ENCODE measurements at regions not wholly inside any gene's neighbourhood (a gene's known extent, or its start where the extent isn't known, plus 50 kb on each side); places are given as distances from the start of the nearest gene placed in this dataset.

- TF ChIP-seq ZBTB33 (IDR thresholded peaks at IDR 0.05) (no peak), TAF1 (conservative IDR thresholded peaks at IDR 0.05) (no peak), SP1 (IDR thresholded peaks at IDR 0.05) (no peak)
These were observed 308.7 kb upstream of the ATP2B1 start (continued) for GRCh38 chr12:90017316-90017715.

- no peak for DNase-seq (ENCODE audit: low spot score)
- H3K9ac ChIP-seq (ENCODE audit: low read depth in 1 of 2, low read length in 2 of 2), result no peak overlapping the region
- H3K27ac ChIP-seq (ENCODE audit: low read depth in 1 of 2, low read length in 2 of 2), result no peak overlapping the region
- H3K9me3 ChIP-seq (ENCODE audit: control insufficient read depth in 4 of 4, low read length in 3 of 4), result no peaks in the 10 kb centered on the region
- TF ChIP-seq FOXA2 (IDR thresholded peaks at IDR 0.05) (no peak), EGR1 (IDR thresholded peaks at IDR 0.05; ENCODE audit: low read depth in 2 of 2) (no peak), ZBTB33 (IDR thresholded peaks at IDR 0.05) (no peak)
- 63% methylated on average over 1 of the region's 1 CpG for WGBS
- no peaks in the 10 kb centered on the region for H3K4me1 ChIP-seq (ENCODE audit: control insufficient read depth in 4 of 4, insufficient read depth in 4 of 4, low read length in 3 of 4)
- no peaks in the 10 kb centered on the region for H3K27me3 ChIP-seq (ENCODE audit: control insufficient read depth in 4 of 4, insufficient read depth in 4 of 4, low read length in 3 of 4)
- no peaks in the 10 kb centered on the region for H3K36me3 ChIP-seq (ENCODE audit: control insufficient read depth in 4 of 4, insufficient read depth in 3 of 4, low read depth in 1 of 4, low read length in 3 of 4)
- no peak overlapping the region for H3K4me3 ChIP-seq (ENCODE audit: low read depth in 1 of 3, low read length in 3 of 3)
These were observed 306.6 kb upstream of the ATP2B1 start for GRCh38 chr12:90015228-90015627.

DNA sequence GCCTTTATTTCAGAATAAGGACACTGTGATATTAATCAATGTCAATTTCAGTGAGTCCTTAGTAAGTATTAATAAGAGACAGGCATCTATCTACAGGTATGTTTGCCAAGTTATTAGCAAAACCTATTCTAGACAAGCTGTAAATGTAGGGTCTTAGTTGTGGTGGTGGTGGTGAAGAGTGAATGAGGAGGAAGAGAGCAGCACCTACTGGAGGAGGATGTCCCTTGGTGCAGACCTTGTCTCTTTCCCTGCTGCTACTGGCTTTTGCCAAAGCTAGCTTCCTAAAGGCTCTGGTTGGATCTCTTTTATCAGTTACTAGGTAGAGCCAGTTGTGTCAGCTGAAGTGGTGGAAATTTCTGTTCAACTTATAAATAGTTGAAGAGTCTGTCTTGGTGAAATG lies 304.8 kb upstream of the ATP2B1 start:
- H3K9ac ChIP-seq (ENCODE audit: low read depth in 1 of 2, low read length in 2 of 2), result no peak overlapping the region
- H3K4me3 ChIP-seq (ENCODE audit: low read depth in 1 of 3, low read length in 3 of 3), result no peak overlapping the region
- TF ChIP-seq EGR1 (IDR thresholded peaks at IDR 0.05; ENCODE audit: low read depth in 2 of 2) (no peak), RAD21 (IDR thresholded peaks at IDR 0.05) (peak; percentile 37 to 49), FOXA1 (IDR thresholded peaks at IDR 0.05) (no peak)
- H3K4me1 ChIP-seq (ENCODE audit: control insufficient read depth in 4 of 4, insufficient read depth in 4 of 4, low read length in 3 of 4), result no peaks in the 10 kb centered on the region
- no peak overlapping the region for H3K27ac ChIP-seq (ENCODE audit: low read depth in 1 of 2, low read length in 2 of 2)
- DNase-seq (ENCODE audit: low spot score), result no peak
- no peaks in the 10 kb centered on the region for H3K9me3 ChIP-seq (ENCODE audit: control insufficient read depth in 4 of 4, low read length in 3 of 4)
- no peaks in the 10 kb centered on the region for H3K27me3 ChIP-seq (ENCODE audit: control insufficient read depth in 4 of 4, insufficient read depth in 4 of 4, low read length in 3 of 4)
- H3K36me3 ChIP-seq (ENCODE audit: control insufficient read depth in 4 of 4, insufficient read depth in 3 of 4, low read depth in 1 of 4, low read length in 3 of 4), result no peaks in the 10 kb centered on the region

GRCh38 chr12:90010089-90010488 lies 301.5 kb upstream of the ATP2B1 start:
- no peaks in the 10 kb centered on the region for H3K36me3 ChIP-seq (ENCODE audit: control insufficient read depth in 4 of 4, insufficient read depth in 3 of 4, low read depth in 1 of 4, low read length in 3 of 4)
- WGBS, result 93% methylated on average over 3 of the region's 3 CpGs
- no peaks in the 10 kb centered on the region for H3K27me3 ChIP-seq (ENCODE audit: control insufficient read depth in 4 of 4, insufficient read depth in 4 of 4, low read length in 3 of 4)
- no peaks in the 10 kb centered on the region for H3K9me3 ChIP-seq (ENCODE audit: control insufficient read depth in 4 of 4, low read length in 3 of 4)
- H3K27ac ChIP-seq (ENCODE audit: low read depth in 1 of 2, low read length in 2 of 2), result no peak overlapping the region
- H3K4me3 ChIP-seq (ENCODE audit: low read depth in 1 of 3, low read length in 3 of 3), result no peak overlapping the region
- H3K4me1 ChIP-seq (ENCODE audit: control insufficient read depth in 4 of 4, insufficient read depth in 4 of 4, low read length in 3 of 4), result no peaks in the 10 kb centered on the region
- H3K9ac ChIP-seq (ENCODE audit: low read depth in 1 of 2, low read length in 2 of 2), result no peak overlapping the region
- DNase-seq (ENCODE audit: low spot score), result no peak
- TF ChIP-seq HNF4G (IDR thresholded peaks at IDR 0.05), result no peak
- no peak for TF ChIP-seq FOXA1 (IDR thresholded peaks at IDR 0.05)
- no peak for TF ChIP-seq HNF4A (conservative IDR thresholded peaks at IDR 0.05)
- TF ChIP-seq NR2F2 (IDR thresholded peaks at IDR 0.05), result no peak
- no peak for TF ChIP-seq SP1 (IDR thresholded peaks at IDR 0.05)
- TF ChIP-seq YY1 (IDR thresholded peaks at IDR 0.05), result no peak
- no peak for TF ChIP-seq MAX (IDR thresholded peaks at IDR 0.05)
- no peak for TF ChIP-seq JUND (IDR thresholded peaks at IDR 0.05)
- no peak for TF ChIP-seq TAF1 (conservative IDR thresholded peaks at IDR 0.05)
- TF ChIP-seq FOXA2 (IDR thresholded peaks at IDR 0.05), result no peak
- no peak for TF ChIP-seq GABPA (IDR thresholded peaks at IDR 0.05 in 1 of 2, conservative IDR thresholded peaks at IDR 0.05 in 1 of 2)
- no peak for TF ChIP-seq ATF3 (IDR thresholded peaks at IDR 0.05)
- TF ChIP-seq EGR1 (IDR thresholded peaks at IDR 0.05; ENCODE audit: low read depth in 2 of 2), result no peak
- no peak for TF ChIP-seq RXRA (IDR thresholded peaks at IDR 0.05)
- TF ChIP-seq CTCF (IDR thresholded peaks at IDR 0.05; ENCODE audit: low read depth, low read length, missing input control), result no peak
- TF ChIP-seq ZBTB33 (IDR thresholded peaks at IDR 0.05), result no peak
